Large intestine (tissue), 3 donors: ENCODE measurements at regions not wholly inside any gene's neighbourhood (a gene's known extent, or its start where the extent isn't known, plus 50 kb on each side); places are given as distances from the start of the nearest gene placed in this dataset.

ENCODE experiments used
- DNase-seq, 2 donors: peaks; one replicate each; pipeline versions ENCODE4 v3.0.0 to v3.0.0-alpha.2; 2013
- H3K27ac ChIP-seq: one replicate; pipeline ENCODE4 v1.5.1; 2013; ENCODE audit warnings: low read length
- H3K27me3 ChIP-seq: 2 replicates; pipeline ENCODE4 v1.6.1; 2013; ENCODE audit warnings: low read length; ENCODE audit not compliant: control insufficient read depth, insufficient read depth
- H3K36me3 ChIP-seq: 2 replicates; pipeline ENCODE4 v1.6.1; 2013; ENCODE audit warnings: low read length; ENCODE audit not compliant: control insufficient read depth, insufficient read depth
- H3K4me1 ChIP-seq: one replicate; pipeline ENCODE4 v1.6.1; 2013; ENCODE audit warnings: low read length; ENCODE audit not compliant: control insufficient read depth, insufficient read depth
- H3K4me3 ChIP-seq: one replicate; pipeline ENCODE4 v1.5.1; 2013; ENCODE audit warnings: low read length
- H3K9me3 ChIP-seq: one replicate; pipeline ENCODE4 v1.6.1; 2013; ENCODE audit warnings: mild to moderate bottlenecking, low read depth, low read length, moderate library complexity; ENCODE audit not compliant: control insufficient read depth
- WGBS: methylation state at CpG from one replicate; pipeline ENCODE4 v1.1.5; 2013; ENCODE audit warnings: low lambda C conversion rate; ENCODE audit not compliant: insufficient coverage; 5-methylcytosine and 5-hydroxymethylcytosine counted together

GRCh38 chr20:7665376-7665775 is 274.9 kb downstream of the HAO1 start:
- Histone ChIP-seq H3K27me3 (no peaks in the 10 kb centered on the region), H3K9me3 (no peaks in the 10 kb centered on the region), H3K4me3 (no peak overlapping the region), H3K4me1 (no peaks in the 10 kb centered on the region), H3K27ac (no peak overlapping the region), H3K36me3 (no peaks in the 10 kb centered on the region)
- no peak for DNase-seq
- WGBS = 40% methylated on average over 1 of the region's 2 CpGs

- H3K36me3 ChIP-seq = no peaks in the 10 kb centered on the region
- no peaks in the 10 kb centered on the region for H3K27me3 ChIP-seq
- no peaks in the 10 kb centered on the region for H3K9me3 ChIP-seq
- 66% methylated on average over 4 of the region's 4 CpGs for WGBS
- H3K4me3 ChIP-seq = no peak overlapping the region
- H3K27ac ChIP-seq = no peak overlapping the region
- H3K4me1 ChIP-seq = no peaks in the 10 kb centered on the region
- no peak for DNase-seq
These were observed 273.1 kb downstream of the HAO1 start for GRCh38 chr20:7667194-7667593.

DNA sequence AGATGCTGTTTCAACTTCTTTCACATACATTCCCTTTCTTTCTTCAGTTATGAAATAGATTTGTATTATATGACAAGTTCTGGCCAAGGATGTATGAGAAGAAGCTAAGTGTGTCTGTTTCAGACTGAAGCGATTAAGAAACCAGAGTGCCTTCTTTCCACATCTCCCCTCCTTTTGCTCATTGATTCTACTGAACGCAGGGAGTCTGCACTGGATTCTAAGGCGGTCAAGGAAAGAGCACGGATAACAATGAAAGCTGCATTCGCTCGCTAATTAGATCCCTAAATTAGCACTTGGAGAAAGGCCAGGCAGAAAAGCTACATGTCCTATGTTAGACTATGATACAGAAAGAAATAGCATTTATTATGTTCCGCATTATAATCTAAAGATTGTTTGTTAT is 267.7 kb downstream of the HAO1 start:
- Histone ChIP-seq H3K27ac (no peak overlapping the region), H3K36me3 (no peaks in the 10 kb centered on the region), H3K4me1 (no peaks in the 10 kb centered on the region), H3K9me3 (no peaks in the 10 kb centered on the region), H3K27me3 (no peaks in the 10 kb centered on the region), H3K4me3 (no peak overlapping the region)
- 80% methylated on average over 1 of the region's 7 CpGs for WGBS
- DNase-seq = no peak

- H3K4me3 ChIP-seq = no peak overlapping the region
- H3K9me3 ChIP-seq = no peaks in the 10 kb centered on the region
- no peaks in the 10 kb centered on the region for H3K27me3 ChIP-seq
- WGBS = no CpG with 5 or more reads among the region's 2 CpGs
- DNase-seq = no peak
- no peaks in the 10 kb centered on the region for H3K4me1 ChIP-seq
- H3K36me3 ChIP-seq = no peaks in the 10 kb centered on the region
- no peak overlapping the region for H3K27ac ChIP-seq
These were observed 266.4 kb downstream of the HAO1 start for GRCh38 chr20:7673841-7674240.

- H3K4me3 ChIP-seq = no peak overlapping the region
- no peaks in the 10 kb centered on the region for H3K27me3 ChIP-seq
- H3K9me3 ChIP-seq = no peaks in the 10 kb centered on the region
- H3K36me3 ChIP-seq = no peaks in the 10 kb centered on the region
- H3K27ac ChIP-seq = no peak overlapping the region
- no peaks in the 10 kb centered on the region for H3K4me1 ChIP-seq
- DNase-seq = no peak
- 84% methylated on average over 2 of the region's 3 CpGs for WGBS
These were observed 257.3 kb downstream of the HAO1 start for GRCh38 chr20:7682916-7683315.

DNA sequence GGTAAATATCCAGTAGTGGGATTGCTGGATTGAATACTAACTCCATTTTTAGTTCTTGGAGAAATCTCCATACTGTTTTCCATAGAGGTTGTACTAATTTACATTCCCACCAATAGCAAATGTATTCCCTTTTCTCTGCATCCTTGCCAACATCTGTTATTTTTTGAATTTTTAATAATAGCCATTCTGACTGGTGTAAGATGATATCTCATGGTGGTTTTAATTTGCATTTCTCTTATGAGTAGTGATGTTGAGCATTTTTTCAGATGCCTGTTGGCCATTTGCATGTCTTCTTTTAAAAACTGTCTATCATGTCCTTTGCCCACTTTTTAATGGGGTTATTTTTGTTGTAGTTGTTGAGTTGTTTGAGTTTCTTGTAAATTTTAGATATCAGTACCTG is 253.2 kb downstream of the HAO1 start:
- Histone ChIP-seq H3K4me1 (no peaks in the 10 kb centered on the region), H3K27ac (no peak overlapping the region), H3K36me3 (no peaks in the 10 kb centered on the region), H3K27me3 (no peaks in the 10 kb centered on the region), H3K9me3 (no peaks in the 10 kb centered on the region), H3K4me3 (no peak overlapping the region)
- no peak for DNase-seq

DNA sequence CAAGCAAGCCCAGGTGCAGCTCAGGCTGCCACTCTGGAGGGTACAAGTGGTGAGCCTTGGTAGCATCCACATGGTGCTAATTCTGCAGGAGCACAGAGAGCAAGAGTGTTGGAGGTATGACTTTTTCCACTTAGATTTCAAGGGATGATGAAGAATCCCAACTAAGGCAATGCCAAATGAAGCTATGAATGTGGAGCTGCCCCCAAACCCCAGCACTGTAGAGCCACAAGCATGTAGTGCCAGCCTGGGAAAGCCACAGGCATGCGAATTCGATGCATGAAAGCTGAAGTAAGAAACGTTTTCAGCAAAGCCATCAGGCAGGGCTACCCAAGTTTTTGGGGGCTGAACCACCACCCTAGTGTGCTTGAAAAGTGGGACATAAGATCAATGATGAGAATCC is 251.1 kb downstream of the HAO1 start:
- no peaks in the 10 kb centered on the region for H3K36me3 ChIP-seq
- H3K27me3 ChIP-seq = no peaks in the 10 kb centered on the region
- H3K9me3 ChIP-seq = no peaks in the 10 kb centered on the region
- no peak overlapping the region for H3K4me3 ChIP-seq
- H3K27ac ChIP-seq = no peak overlapping the region
- H3K4me1 ChIP-seq = no peaks in the 10 kb centered on the region
- no CpG with 5 or more reads among the region's 3 CpGs for WGBS
- no peak for DNase-seq

DNA sequence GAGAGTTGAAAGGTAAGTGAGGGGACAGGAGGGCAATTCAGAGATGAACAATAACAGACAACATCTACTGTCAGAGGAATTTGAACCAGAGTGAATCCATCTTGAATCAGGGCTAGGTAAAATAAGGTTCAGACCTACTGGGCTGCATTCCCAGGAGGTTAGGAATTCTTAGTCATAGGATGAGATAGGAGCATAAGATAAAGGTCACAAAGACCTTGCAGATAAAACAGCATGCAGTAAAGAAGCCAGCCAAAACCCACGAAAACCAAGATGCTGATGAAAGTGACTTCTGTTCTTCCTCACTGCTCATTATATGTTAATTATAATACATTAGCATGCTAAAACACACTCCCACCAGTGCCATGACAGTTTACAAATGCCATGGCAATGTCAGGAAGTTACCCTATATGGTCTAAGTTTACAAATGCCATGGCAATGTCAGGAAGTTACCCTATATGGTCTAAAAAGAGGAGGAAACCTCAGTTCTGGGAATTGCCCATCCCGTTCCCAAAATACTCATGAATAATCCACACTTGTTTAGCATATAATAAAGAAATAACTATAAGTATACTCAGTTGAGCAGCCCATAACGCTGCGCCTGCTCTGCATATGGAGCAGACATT is 248.5 kb downstream of the HAO1 start:
- no peak for DNase-seq
- H3K27me3 ChIP-seq = no peaks in the 10 kb centered on the region
- no peak overlapping the region for H3K4me3 ChIP-seq
- H3K9me3 ChIP-seq = no peaks in the 10 kb centered on the region
- 93% methylated on average over 2 of the region's 4 CpGs for WGBS
- H3K36me3 ChIP-seq = no peaks in the 10 kb centered on the region
- H3K4me1 ChIP-seq = no peaks in the 10 kb centered on the region
- H3K27ac ChIP-seq = no peak overlapping the region

GRCh38 chr20:7692478-7692877 is 247.8 kb downstream of the HAO1 start:
- DNase-seq = no peak
- no peak overlapping the region for H3K27ac ChIP-seq
- no peaks in the 10 kb centered on the region for H3K27me3 ChIP-seq
- no CpG with 5 or more reads among the region's 1 CpG for WGBS
- no peaks in the 10 kb centered on the region for H3K9me3 ChIP-seq
- no peak overlapping the region for H3K4me3 ChIP-seq
- H3K36me3 ChIP-seq = no peaks in the 10 kb centered on the region
- no peaks in the 10 kb centered on the region for H3K4me1 ChIP-seq

DNA sequence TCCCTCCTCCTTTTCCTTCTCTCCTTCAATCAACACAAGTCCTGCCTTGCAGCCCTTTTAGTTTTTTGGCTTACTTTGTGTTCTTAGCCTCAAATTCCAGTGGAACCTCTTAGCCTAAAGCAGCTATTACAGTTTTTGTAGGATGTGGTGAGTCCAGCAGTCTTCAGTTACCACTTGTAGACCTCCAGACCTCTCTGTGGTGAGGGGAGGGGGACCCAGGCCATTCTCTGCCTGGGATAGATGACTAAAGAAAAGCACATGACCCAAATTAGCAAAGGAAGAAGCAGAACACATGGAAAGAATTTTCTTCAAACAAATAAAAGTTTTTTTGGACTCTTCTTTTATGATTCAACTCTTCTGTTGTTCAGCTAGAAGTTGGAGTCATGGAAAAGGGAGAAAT is 246.5 kb downstream of the HAO1 start:
- Histone ChIP-seq H3K9me3 (no peaks in the 10 kb centered on the region), H3K27ac (no peak overlapping the region), H3K4me1 (no peaks in the 10 kb centered on the region), H3K27me3 (no peaks in the 10 kb centered on the region), H3K4me3 (no peak overlapping the region), H3K36me3 (no peaks in the 10 kb centered on the region)
- DNase-seq = no peak

DNA sequence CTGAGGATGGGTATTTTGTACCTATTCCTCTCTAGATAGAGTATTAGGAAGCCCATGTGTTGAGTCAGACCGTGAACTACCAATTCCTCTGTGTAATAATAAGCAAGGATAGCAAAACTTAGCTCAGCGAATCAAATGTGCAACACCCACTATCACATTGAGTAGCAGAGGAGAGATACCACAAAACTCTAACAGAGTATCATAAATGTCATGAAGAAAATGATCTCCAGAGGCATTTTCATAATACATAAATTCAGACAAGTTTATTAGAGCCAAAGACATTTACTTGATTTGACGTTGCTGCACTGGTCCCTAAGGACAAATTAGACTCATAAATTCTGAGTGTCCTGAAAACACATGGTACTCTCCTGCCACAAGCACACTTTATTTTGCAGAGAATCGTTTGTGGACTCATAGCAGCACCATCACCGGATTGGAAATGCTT is 245.2 kb downstream of the HAO1 start:
- no peaks in the 10 kb centered on the region for H3K27me3 ChIP-seq
- no CpG with 5 or more reads among the region's 5 CpGs for WGBS
- no peaks in the 10 kb centered on the region for H3K4me1 ChIP-seq

More for the DNA sequence above, 245.2 kb downstream of the HAO1 start:
- no peak overlapping the region for H3K4me3 ChIP-seq
- no peaks in the 10 kb centered on the region for H3K36me3 ChIP-seq
- no peak for DNase-seq
- H3K27ac ChIP-seq = no peak overlapping the region
- no peaks in the 10 kb centered on the region for H3K9me3 ChIP-seq
